IMR-90 (cell line): ENCODE measurements at regions not wholly inside any gene's neighbourhood (a gene's known extent, or its start where the extent isn't known, plus 50 kb on each side); places are given as distances from the start of the nearest gene placed in this dataset.

Experiments
- MAZ ChIP-seq: IDR thresholded peaks from 2 replicates; pipeline ENCODE4 v1.6.1; 2012; ENCODE audit warnings: low read depth, mild to moderate bottlenecking, low read length, improper control_type of control experiment, moderate library complexity, borderline replicate concordance
- NFE2L2 ChIP-seq: fragments of 150-350 bp; IDR thresholded peaks from 2 replicates; pipeline ENCODE4 v1.6.1; 2016; ENCODE audit warnings: low read depth, mild to moderate bottlenecking, low read length
- RAD21 ChIP-seq: IDR thresholded peaks from 2 replicates; pipeline ENCODE4 v1.6.1; 2012; ENCODE audit warnings: low read length, improper control_type of control experiment
- TF ChIP-seq, protein P1 (sequence below): conservative IDR thresholded peaks from 2 replicates; pipeline ENCODE4 v1.5.1; 2012; ENCODE audit warnings: mild to moderate bottlenecking, low read depth, low read length, improper control_type of control experiment

DNA sequence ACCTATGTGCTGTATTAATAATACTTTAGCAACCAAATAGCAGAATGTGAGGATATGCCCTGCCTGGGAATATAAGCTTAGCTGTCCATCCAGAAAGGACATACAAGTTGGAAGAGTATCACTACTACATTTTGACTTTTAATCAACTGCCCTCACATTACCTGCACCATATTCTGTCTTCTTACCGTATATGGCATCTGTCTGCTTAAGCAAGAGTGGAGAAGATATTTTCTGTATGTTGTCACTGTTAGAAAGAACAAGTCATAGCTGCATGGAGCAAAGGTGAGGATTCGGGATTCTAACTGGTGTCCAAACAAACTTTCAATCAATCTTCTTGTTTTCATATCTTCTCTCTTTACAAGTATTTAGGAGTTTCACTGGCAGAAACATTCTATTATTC, 929.5 kb upstream of the ROBO1 start:
- TF ChIP-seq, protein P1, sequence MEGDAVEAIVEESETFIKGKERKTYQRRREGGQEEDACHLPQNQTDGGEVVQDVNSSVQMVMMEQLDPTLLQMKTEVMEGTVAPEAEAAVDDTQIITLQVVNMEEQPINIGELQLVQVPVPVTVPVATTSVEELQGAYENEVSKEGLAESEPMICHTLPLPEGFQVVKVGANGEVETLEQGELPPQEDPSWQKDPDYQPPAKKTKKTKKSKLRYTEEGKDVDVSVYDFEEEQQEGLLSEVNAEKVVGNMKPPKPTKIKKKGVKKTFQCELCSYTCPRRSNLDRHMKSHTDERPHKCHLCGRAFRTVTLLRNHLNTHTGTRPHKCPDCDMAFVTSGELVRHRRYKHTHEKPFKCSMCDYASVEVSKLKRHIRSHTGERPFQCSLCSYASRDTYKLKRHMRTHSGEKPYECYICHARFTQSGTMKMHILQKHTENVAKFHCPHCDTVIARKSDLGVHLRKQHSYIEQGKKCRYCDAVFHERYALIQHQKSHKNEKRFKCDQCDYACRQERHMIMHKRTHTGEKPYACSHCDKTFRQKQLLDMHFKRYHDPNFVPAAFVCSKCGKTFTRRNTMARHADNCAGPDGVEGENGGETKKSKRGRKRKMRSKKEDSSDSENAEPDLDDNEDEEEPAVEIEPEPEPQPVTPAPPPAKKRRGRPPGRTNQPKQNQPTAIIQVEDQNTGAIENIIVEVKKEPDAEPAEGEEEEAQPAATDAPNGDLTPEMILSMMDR = no peak
- TF ChIP-seq RAD21 = no peak
- no peak for TF ChIP-seq NFE2L2
- no peak for TF ChIP-seq MAZ
